C4-2B (cell line): ENCODE measurements at regions not wholly inside any gene's neighbourhood (a gene's known extent, or its start where the extent isn't known, plus 50 kb on each side); places are given as distances from the start of the nearest gene placed in this dataset.

Experiments used
- H3K27ac ChIP-seq: fragments of 450-650 bp; 2 replicates; pipeline ENCODE4 v1.5.1; 2017
- CTCF ChIP-seq: fragments of 450-650 bp; conservative IDR thresholded peaks from 2 replicates; pipeline ENCODE4 v1.5.1; 2017; ENCODE audit warnings: mild to moderate bottlenecking
- ZFX ChIP-seq: fragments of 450-650 bp; IDR thresholded peaks from 2 replicates; pipeline ENCODE4 v1.6.1; 2017

- no peak for TF ChIP-seq ZFX
- no peak overlapping the region for H3K27ac ChIP-seq
Measured at GRCh38 chr6:33865478-33866077, 61.8 kb upstream of the MLN start.

- no peak overlapping the region for H3K27ac ChIP-seq
- TF ChIP-seq ZFX (no peak), CTCF (no peak)
Measured at GRCh38 chr6:33863723-33864440, 60.1 kb upstream of the MLN start.

- H3K27ac ChIP-seq: no peak overlapping the region
- TF ChIP-seq CTCF (no peak), ZFX (no peak)
Measured at GRCh38 chr6:33863084-33863483, 59.3 kb upstream of the MLN start.

- no peak for TF ChIP-seq ZFX
- TF ChIP-seq CTCF: no peak
- H3K27ac ChIP-seq: no peak overlapping the region
Measured at GRCh38 chr6:33862536-33862935, 58.7 kb upstream of the MLN start.

GRCh38 chr6:33861722-33862121, 57.9 kb upstream of the MLN start:
- TF ChIP-seq ZFX: no peak
- TF ChIP-seq CTCF: no peak
- H3K27ac ChIP-seq: peak overlapping the region; percentile 34

- peak overlapping the region; percentile 34 for H3K27ac ChIP-seq
- no peak for TF ChIP-seq ZFX
- TF ChIP-seq CTCF: no peak
Measured at GRCh38 chr6:33860706-33861474, 57.1 kb upstream of the MLN start.

- no peak for TF ChIP-seq CTCF
- H3K27ac ChIP-seq: no peak overlapping the region
Measured at GRCh38 chr6:33860006-33860405, 56.2 kb upstream of the MLN start.
